ENCODE measurements at regions not wholly inside any gene's neighbourhood (a gene's known extent, or its start where the extent isn't known, plus 50 kb on each side); places are given as distances from the start of the nearest gene placed in this dataset.

- 0 out of 2 replicates have a peak, but pooled peaks have one; percentile 59 for TF ChIP-seq SP140L (CRISPR knock-in tag; IDR thresholded peaks at IDR 0.05; ENCODE audit: borderline replicate concordance)
- TF ChIP-seq, protein P1, sequence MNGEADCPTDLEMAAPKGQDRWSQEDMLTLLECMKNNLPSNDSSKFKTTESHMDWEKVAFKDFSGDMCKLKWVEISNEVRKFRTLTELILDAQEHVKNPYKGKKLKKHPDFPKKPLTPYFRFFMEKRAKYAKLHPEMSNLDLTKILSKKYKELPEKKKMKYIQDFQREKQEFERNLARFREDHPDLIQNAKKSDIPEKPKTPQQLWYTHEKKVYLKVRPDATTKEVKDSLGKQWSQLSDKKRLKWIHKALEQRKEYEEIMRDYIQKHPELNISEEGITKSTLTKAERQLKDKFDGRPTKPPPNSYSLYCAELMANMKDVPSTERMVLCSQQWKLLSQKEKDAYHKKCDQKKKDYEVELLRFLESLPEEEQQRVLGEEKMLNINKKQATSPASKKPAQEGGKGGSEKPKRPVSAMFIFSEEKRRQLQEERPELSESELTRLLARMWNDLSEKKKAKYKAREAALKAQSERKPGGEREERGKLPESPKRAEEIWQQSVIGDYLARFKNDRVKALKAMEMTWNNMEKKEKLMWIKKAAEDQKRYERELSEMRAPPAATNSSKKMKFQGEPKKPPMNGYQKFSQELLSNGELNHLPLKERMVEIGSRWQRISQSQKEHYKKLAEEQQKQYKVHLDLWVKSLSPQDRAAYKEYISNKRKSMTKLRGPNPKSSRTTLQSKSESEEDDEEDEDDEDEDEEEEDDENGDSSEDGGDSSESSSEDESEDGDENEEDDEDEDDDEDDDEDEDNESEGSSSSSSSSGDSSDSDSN (CRISPR knock-in tag; IDR thresholded peaks at IDR 0.05) = peak; percentile 56
- TF ChIP-seq, protein P2, sequence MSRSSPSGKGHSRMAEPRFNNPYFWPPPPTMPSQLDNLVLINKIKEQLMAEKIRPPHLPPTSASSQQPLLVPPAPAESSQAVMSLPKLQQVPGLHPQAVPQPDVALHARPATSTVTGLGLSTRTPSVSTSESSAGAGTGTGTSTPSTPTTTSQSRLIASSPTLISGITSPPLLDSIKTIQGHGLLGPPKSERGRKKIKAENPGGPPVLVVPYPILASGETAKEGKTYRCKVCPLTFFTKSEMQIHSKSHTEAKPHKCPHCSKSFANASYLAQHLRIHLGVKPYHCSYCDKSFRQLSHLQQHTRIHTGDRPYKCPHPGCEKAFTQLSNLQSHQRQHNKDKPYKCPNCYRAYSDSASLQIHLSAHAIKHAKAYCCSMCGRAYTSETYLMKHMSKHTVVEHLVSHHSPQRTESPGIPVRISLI (CRISPR knock-in tag; IDR thresholded peaks at IDR 0.05; ENCODE audit: borderline replicate concordance) = peak; percentile 82
- peak; percentile 71; the same call in 1 of the 2 replicates for TF ChIP-seq ARID3A (IDR thresholded peaks at IDR 0.05; ENCODE audit: low read depth, low read length)
- TF ChIP-seq, protein P3, sequence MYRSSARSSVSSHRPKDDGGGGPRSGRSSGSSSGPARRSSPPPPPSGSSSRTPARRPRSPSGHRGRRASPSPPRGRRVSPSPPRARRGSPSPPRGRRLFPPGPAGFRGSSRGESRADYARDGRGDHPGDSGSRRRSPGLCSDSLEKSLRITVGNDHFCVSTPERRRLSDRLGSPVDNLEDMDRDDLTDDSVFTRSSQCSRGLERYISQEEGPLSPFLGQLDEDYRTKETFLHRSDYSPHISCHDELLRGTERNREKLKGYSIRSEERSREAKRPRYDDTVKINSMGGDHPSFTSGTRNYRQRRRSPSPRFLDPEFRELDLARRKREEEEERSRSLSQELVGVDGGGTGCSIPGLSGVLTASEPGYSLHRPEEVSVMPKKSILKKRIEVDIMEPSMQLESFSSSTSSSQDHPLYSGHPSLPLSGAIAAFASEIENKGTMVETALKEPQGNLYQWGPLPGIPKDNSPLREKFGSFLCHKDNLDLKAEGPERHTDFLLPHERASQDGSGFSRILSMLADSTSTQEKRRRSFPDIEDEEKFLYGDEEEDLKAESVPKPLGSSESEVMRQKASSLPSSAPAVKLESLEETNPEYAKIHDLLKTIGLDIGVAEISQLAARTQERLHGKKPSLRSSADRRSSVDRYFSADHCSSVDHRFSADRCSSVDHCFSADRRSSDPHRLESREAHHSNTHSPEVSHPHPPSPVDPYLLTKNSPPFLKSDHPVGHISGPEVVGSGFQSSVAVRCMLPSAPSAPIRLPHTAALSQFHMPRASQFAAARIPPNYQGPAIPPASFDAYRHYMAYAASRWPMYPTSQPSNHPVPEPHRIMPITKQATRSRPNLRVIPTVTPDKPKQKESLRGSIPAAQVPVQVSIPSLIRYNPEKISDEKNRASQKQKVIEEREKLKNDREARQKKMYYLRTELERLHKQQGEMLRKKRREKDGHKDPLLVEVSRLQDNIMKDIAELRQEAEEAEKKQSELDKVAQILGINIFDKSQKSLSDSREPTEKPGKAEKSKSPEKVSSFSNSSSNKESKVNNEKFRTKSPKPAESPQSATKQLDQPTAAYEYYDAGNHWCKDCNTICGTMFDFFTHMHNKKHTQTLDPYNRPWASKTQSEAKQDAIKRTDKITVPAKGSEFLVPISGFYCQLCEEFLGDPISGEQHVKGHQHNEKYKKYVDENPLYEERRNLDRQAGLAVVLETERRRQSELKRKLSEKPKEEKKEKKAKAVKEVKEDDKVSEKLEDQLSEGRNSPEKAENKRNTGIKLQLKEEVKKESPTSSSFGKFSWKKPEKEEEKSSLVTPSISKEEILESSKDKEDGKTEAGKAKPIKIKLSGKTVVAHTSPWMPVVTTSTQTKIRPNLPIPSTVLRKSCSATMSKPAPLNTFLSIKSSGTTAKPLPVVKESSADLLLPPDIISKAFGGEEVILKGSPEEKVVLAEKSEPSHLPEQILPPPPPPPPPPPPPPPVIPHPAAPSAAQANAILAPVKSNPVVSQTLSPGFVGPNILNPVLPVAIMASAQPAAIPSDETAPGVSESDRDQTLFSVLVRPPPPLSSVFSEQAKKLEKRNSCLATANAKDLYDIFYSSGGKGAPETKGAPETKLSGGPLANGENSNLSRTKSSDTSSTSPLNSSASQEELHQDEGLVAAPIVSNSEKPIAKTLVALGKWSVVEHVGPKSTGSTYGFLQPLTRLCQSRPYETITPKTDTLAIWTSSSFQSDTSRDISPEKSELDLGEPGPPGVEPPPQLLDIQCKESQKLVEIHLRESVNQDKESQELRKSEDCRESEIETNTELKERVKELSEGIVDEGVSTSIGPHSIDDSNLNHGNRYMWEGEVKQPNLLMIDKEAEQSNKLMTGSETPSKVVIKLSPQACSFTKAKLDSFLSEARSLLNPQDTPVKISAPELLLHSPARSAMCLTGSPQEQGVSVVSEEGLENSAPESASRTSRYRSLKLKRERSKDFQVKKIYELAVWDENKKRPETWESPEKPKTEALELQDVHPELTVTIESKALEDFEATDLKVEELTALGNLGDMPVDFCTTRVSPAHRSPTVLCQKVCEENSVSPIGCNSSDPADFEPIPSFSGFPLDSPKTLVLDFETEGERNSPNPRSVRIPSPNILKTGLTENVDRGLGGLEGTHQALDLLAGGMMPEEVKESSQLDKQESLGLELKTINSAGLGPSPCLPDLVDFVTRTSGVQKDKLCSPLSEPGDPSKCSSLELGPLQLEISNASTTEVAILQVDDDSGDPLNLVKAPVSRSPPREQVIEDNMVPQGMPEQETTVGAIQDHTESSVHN (CRISPR knock-in tag; IDR thresholded peaks at IDR 0.05) = no peak
- TF ChIP-seq TAF1 (CRISPR knock-in tag; IDR thresholded peaks at IDR 0.05) = no peak
- peak; percentile 87 for TF ChIP-seq TCF7 (IDR thresholded peaks at IDR 0.05; ENCODE audit: low read depth)
- no peak for TF ChIP-seq ZNF44 (CRISPR knock-in tag; IDR thresholded peaks at IDR 0.05)
- TF ChIP-seq, protein P4, sequence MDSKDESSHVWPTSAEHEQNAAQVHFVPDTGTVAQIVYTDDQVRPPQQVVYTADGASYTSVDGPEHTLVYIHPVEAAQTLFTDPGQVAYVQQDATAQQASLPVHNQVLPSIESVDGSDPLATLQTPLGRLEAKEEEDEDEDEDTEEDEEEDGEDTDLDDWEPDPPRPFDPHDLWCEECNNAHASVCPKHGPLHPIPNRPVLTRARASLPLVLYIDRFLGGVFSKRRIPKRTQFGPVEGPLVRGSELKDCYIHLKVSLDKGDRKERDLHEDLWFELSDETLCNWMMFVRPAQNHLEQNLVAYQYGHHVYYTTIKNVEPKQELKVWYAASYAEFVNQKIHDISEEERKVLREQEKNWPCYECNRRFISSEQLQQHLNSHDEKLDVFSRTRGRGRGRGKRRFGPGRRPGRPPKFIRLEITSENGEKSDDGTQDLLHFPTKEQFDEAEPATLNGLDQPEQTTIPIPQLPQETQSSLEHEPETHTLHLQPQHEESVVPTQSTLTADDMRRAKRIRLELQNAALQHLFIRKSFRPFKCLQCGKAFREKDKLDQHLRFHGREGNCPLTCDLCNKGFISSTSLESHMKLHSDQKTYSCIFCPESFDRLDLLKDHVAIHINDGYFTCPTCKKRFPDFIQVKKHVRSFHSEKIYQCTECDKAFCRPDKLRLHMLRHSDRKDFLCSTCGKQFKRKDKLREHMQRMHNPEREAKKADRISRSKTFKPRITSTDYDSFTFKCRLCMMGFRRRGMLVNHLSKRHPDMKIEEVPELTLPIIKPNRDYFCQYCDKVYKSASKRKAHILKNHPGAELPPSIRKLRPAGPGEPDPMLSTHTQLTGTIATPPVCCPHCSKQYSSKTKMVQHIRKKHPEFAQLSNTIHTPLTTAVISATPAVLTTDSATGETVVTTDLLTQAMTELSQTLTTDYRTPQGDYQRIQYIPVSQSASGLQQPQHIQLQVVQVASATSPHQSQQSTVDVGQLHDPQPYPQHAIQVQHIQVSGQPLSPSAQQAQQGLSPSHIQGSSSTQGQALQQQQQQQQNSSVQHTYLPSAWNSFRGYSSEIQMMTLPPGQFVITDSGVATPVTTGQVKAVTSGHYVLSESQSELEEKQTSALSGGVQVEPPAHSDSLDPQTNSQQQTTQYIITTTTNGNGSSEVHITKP (CRISPR knock-in tag; IDR thresholded peaks at IDR 0.05; ENCODE audit: low read depth) = peak; percentile 95
- TF ChIP-seq ZNF557 (CRISPR knock-in tag; IDR thresholded peaks at IDR 0.05) = peak; percentile 36; the same call in 1 of the 2 replicates
These were observed 156.9 kb downstream of the VEGFA start (continued) for GRCh38 chr6:43926634-43927531.
